NCI-H774 (cell line): ENCODE measurements at regions not wholly inside any gene's neighbourhood (a gene's known extent, or its start where the extent isn't known, plus 50 kb on each side); places are given as distances from the start of the nearest gene placed in this dataset.

ENCODE experiments used
- DNase-seq: peaks from one replicate; lab custom pipeline; 2025; lab: John Stamatoyannopoulos, UW

- no peak for DNase-seq
These were observed 114.8 kb upstream of the PKDCC start for GRCh38 chr2:41933046-41933420.

- no peak for DNase-seq
These were observed 114.1 kb upstream of the PKDCC start for GRCh38 chr2:41933585-41934320.

DNA sequence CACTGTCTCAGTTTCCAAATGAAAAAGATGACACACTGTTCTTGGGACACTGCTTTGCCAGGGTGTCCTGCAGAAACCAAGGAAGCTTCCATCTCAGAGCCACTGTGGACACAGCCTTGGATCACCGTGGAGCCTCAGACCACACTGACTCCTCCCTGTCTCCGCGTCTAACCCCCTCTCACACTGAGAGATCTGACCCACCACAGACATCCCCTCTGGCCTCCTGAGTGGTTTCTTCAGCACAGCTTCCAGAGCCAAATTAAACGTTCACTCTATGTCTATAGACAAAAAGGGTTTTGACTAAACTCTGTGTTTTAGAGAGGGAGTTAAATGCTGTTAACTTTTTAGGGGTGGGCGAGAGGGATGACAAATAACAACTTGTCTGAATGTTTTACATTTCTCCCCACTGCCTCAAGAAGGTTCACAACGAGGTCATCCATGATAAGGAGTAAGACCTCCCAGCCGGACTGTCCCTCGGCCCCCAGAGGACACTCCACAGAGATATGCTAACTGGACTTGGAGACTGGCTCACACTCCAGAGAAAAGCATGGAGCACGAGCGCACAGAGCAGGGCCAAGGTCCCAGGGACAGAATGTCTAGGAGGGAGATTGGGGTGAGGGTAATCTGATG, 113.4 kb upstream of the PKDCC start:
- no peak for DNase-seq

- DNase-seq: no peak
These were observed 112.8 kb upstream of the PKDCC start for GRCh38 chr2:41935002-41935401.

GRCh38 chr2:41935825-41936224, 112.0 kb upstream of the PKDCC start:
- no peak for DNase-seq

- DNase-seq: no peak
These were observed 110.9 kb upstream of the PKDCC start for GRCh38 chr2:41936771-41937463.

- DNase-seq: no peak
These were observed 110.3 kb upstream of the PKDCC start for GRCh38 chr2:41937464-41937906.

DNA sequence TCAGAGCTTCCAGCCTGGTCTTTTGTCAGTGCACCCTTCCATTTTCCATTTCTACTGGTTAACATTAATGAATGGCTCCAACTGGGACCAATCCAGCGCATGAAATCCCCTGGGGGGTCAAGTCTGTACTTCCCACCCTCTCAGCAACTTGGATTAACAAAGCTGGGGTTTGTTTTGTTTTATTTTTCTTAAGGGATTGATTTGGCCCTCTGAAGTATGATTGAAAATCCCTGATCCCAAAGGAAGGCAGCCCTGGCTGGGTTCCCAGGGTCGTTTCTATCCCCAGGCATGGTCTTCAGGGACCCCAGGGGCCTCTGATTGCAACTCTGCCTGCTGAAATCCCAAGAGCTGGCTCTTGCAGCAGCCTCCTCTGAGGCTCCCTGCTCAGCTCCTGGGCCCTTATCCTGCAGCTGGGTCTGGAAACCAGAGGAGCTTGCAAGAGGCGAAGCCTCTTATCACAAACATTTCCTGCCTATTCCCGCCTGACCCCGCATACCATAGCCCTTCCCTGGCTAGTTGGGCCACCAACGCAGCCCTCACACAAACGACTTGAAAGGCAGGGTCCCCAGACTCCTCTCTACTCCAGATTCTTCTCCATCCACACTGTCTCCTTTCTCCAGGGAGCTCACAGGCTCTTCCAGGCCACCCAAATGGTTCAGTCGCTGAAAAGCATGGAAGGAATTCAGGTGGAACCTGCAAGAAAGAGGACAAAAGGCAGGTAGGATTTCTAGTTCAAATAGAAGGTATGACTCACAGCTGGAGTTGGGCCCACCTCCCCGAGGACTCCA, 109.7 kb upstream of the PKDCC start:
- DNase-seq: no peak

DNA sequence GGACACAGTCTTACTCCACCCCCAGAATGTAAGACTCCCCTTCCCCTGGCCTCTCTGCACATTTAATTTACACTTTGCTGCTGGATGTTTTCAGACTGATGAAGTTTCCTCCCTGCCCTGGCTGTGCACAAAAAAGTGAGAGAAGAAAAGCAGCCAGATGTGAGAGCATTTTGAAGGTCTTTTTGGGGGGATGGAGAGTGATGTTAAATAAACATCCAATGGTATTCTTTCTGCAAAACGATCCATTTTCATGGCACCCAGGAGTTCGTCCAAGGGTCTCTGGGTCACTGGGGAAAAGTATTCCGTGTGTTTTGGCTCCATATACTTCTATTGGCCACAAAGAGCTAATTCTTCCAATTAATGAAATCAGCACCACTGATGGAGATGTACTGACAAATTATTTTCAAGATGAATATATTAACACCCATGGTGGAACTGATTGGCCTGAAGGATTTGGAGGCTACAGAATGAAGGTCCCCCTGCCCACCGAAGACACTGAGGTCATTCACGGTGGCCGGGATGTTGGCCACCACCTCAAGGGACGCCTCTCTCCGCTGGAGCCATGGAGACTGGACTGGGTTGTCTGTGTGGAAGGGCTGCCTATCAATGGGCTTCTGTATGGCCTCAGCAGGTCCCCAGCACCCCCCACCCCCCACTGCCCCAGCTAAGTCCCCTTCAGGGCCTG, 107.6 kb upstream of the PKDCC start:
- no peak for DNase-seq

GRCh38 chr2:41940745-41941063, 107.1 kb upstream of the PKDCC start:
- DNase-seq: no peak

DNA sequence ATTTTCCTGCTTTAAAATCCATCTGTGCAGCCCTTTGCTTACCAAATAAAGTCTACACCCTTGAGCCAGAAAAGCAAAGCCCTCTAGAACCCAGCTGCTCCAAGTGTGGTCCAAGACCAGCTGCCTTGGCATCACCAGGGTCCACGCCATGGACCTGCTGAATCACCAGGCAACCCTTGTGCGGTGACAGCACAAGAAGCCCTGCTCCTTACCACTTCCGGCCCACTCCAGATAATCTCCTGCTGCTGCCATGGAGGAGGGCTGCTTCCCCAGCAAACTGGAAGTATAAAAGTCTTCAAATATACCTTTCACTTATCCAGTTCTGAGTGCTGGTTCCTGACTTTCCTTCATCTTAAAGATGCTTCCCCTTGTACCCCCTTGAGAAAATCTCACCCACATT, 106.0 kb upstream of the PKDCC start:
- DNase-seq: no peak

GRCh38 chr2:41942278-41942677, 105.5 kb upstream of the PKDCC start:
- DNase-seq: no peak

GRCh38 chr2:41943159-41943558, 104.7 kb upstream of the PKDCC start:
- DNase-seq: no peak

GRCh38 chr2:41944220-41944880, 103.5 kb upstream of the PKDCC start:
- no peak for DNase-seq

GRCh38 chr2:41947701-41948396, 100.0 kb upstream of the PKDCC start:
- no peak for DNase-seq

GRCh38 chr2:41948397-41948763, 99.4 kb upstream of the PKDCC start:
- no peak for DNase-seq

GRCh38 chr2:41949091-41949882, 98.5 kb upstream of the PKDCC start:
- DNase-seq: no peak

DNA sequence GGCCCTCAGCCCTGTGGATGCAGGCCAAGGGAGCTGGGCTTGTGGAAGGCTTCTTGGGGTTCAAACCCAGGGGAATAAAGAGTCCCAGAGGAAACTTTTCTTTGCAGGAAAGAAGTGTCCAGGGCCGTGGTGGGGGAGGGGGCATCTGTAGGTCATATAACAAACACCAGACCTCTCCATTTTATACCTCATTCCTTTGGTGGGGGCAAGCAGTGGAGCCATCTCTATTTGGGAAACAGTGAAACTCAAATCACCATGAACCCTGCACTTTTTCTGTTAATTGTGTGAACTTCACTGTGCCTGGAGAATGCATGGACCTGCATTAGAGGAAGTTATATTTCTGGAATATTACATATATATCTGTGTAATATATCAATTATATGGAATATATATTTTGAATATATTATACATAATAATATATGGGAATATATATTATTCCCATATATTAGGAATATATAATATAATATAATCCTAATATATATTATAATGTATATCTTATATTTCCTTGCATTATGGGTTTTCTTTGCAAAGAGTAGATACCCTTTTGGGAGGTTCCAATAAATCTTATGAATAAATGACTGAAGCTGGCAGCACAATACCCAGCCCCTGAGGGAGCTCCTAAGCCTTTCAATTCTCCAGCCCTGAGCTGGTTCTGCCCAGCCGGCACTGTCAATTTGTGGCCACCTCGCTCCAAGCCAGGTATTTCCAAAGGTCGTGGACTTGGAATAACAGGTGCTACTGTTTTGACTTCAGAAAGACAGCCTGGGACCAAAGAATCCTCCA, 97.7 kb upstream of the PKDCC start:
- DNase-seq: no peak

DNA sequence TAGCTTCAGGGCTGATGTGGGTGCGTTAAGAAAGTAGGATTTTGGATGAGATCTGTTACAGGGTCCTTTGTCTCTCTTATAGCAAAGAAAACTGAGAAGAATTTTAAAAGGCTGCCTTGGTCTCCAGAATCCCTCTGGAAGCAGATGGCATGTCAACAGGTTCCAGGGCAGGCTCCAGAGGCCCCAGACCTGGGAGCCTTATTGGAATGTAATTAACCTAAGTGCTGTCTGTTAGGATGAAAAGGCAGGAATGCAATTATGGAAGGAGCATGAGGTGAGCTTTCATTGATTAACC, 97.2 kb upstream of the PKDCC start:
- DNase-seq: no peak
